Natural killer cell (primary cell): ENCODE measurements at regions not wholly inside any gene's neighbourhood (a gene's known extent, or its start where the extent isn't known, plus 50 kb on each side); places are given as distances from the start of the nearest gene placed in this dataset.

Source experiments
- ATAC-seq, 3 donors: fragments of 150-1000 bp in 2 of 3; fragments of 200-7000 bp in 1 of 3; cut with Tn5 transposase; 1 replicate in 1 of 3; 2 replicates in 2 of 3; pipeline ENCODE4 v1.10.0; 2021; ENCODE audit warnings: mild to moderate bottlenecking in 2 of 3, moderate library complexity in 2 of 3
- DNase-seq, 2 donors: peaks; one replicate each; pipeline versions ENCODE4 v3.0.0 to v3.0.0-alpha.2; 2013 to 2021; ENCODE audit warnings: mixed read lengths in 1 of 2
- H3K27ac ChIP-seq: one replicate; pipeline ENCODE4 v1.5.1; 2013; ENCODE audit warnings: mild to moderate bottlenecking, low read length
- H3K27me3 ChIP-seq: one replicate; pipeline ENCODE4 v1.6.1; 2013; ENCODE audit warnings: low read length; ENCODE audit not compliant: control insufficient read depth, insufficient read depth
- H3K36me3 ChIP-seq: one replicate; pipeline ENCODE4 v1.6.1; 2013; ENCODE audit warnings: low read length; ENCODE audit not compliant: control insufficient read depth, insufficient read depth
- H3K4me1 ChIP-seq: one replicate; pipeline ENCODE4 v1.6.1; 2013; ENCODE audit warnings: low read length; ENCODE audit not compliant: control insufficient read depth, insufficient read depth
- H3K4me3 ChIP-seq: one replicate; pipeline ENCODE4 v1.5.1; 2013; ENCODE audit warnings: low read length
- H3K9me3 ChIP-seq: one replicate; pipeline ENCODE4 v1.6.1; 2013; ENCODE audit warnings: low read length; ENCODE audit not compliant: control insufficient read depth, insufficient read depth
- H3K27ac Mint-ChIP-seq, 2 donors: one replicate each; pipeline ENCODE4 v1.8.0; 2022; ENCODE audit warnings: mild to moderate bottlenecking in 2 of 2, mixed read lengths in 2 of 2, moderate library complexity in 1 of 2
- H3K27me3 Mint-ChIP-seq, 2 donors: one replicate each; pipeline ENCODE4 v1.8.0; 2022; ENCODE audit warnings: low read depth in 2 of 2, mixed read lengths in 2 of 2
- H3K36me3 Mint-ChIP-seq: one replicate; pipeline ENCODE4 v1.8.0; 2022; ENCODE audit warnings: mixed read lengths
- H3K4me1 Mint-ChIP-seq, 2 donors: one replicate each; pipeline ENCODE4 v1.8.0; 2022; ENCODE audit warnings: mixed read lengths in 2 of 2
- H3K4me3 Mint-ChIP-seq: one replicate; pipeline ENCODE4 v1.8.0; 2022; ENCODE audit warnings: mild to moderate bottlenecking, moderate library complexity, mixed read lengths
- H3K9me3 Mint-ChIP-seq, 2 donors: one replicate each; pipeline ENCODE4 v1.8.0; 2022; ENCODE audit warnings: mixed read lengths in 2 of 2
- CTCF ChIP-seq: fragments of 200-600 bp; IDR thresholded peaks from one replicate; pipeline ENCODE4 v1.8.0; 2022; ENCODE audit warnings: antibody characterized with exemption
- WGBS: methylation state at CpG from one replicate; pipeline ENCODE4 v1.1.7; 2013; ENCODE audit warnings: missing lambda C conversion rate; ENCODE audit not compliant: insufficient coverage; 5-methylcytosine and 5-hydroxymethylcytosine counted together
- intact Hi-C: fragments of 100-400 bp; cut with micrococcal nuclease; formaldehyde crosslinking; loops from one replicate; pipeline ENCODE4 v1.14.2; 2022

GRCh38 chr15:29401644-29402043, 132.0 kb upstream of the NSMCE3 start:
- Mint-ChIP-seq H3K36me3 (no peaks in the 10 kb centered on the region), H3K4me3 (no peak overlapping the region), H3K9me3 (no peaks in the 10 kb centered on the region), H3K4me1 (no peaks in the 10 kb centered on the region), H3K27me3 (peaks cover 0 to 34% of the 10 kb centered on the region in 2 donors), H3K27ac (no peak overlapping the region)
- no peak for TF ChIP-seq CTCF
- Histone ChIP-seq H3K4me3 (no peak overlapping the region), H3K4me1 (no peaks in the 10 kb centered on the region), H3K27ac (no peak overlapping the region), H3K36me3 (no peaks in the 10 kb centered on the region), H3K9me3 (no peaks in the 10 kb centered on the region), H3K27me3 (no peaks in the 10 kb centered on the region)
- WGBS = 69% methylated on average over 3 of the region's 7 CpGs
- intact Hi-C loops = no loop called here
- ATAC-seq (no peak), DNase-seq (no peak)

GRCh38 chr15:29400701-29401100, 131.1 kb upstream of the NSMCE3 start:
- Mint-ChIP-seq H3K4me3 (no peak overlapping the region), H3K36me3 (no peaks in the 10 kb centered on the region), H3K27me3 (peaks cover 0 to 40% of the 10 kb centered on the region in 2 donors), H3K4me1 (no peaks in the 10 kb centered on the region), H3K9me3 (no peaks in the 10 kb centered on the region), H3K27ac (no peak overlapping the region)
- intact Hi-C loops = no loop called here
- H3K9me3 ChIP-seq = no peaks in the 10 kb centered on the region
- DNase-seq = no peak
- no peak for ATAC-seq
- no peaks in the 10 kb centered on the region for H3K4me1 ChIP-seq
- H3K36me3 ChIP-seq = no peaks in the 10 kb centered on the region
- H3K27me3 ChIP-seq = no peaks in the 10 kb centered on the region
- H3K4me3 ChIP-seq = no peak overlapping the region
- WGBS = 83% methylated on average over 8 of the region's 8 CpGs
- no peak for TF ChIP-seq CTCF
- no peak overlapping the region for H3K27ac ChIP-seq

- Histone ChIP-seq H3K27ac (no peak overlapping the region), H3K9me3 (no peaks in the 10 kb centered on the region), H3K4me3 (no peak overlapping the region), H3K4me1 (no peaks in the 10 kb centered on the region), H3K27me3 (no peaks in the 10 kb centered on the region), H3K36me3 (no peaks in the 10 kb centered on the region)
- Mint-ChIP-seq H3K27me3 (peaks cover 0 to 40% of the 10 kb centered on the region in 2 donors), H3K4me1 (no peaks in the 10 kb centered on the region), H3K36me3 (no peaks in the 10 kb centered on the region), H3K9me3 (no peaks in the 10 kb centered on the region), H3K27ac (no peak overlapping the region), H3K4me3 (no peak overlapping the region)
- DNase-seq (no peak), ATAC-seq (no peak)
- intact Hi-C loops = no loop called here
- no peak for TF ChIP-seq CTCF
- WGBS = 100% methylated on average over 1 of the region's 1 CpG
Measured at GRCh38 chr15:29398907-29399306, 129.3 kb upstream of the NSMCE3 start.

- 93% methylated on average over 3 of the region's 4 CpGs for WGBS
- Histone ChIP-seq H3K27ac (no peak overlapping the region), H3K36me3 (no peaks in the 10 kb centered on the region), H3K4me1 (no peaks in the 10 kb centered on the region), H3K4me3 (no peak overlapping the region), H3K27me3 (no peaks in the 10 kb centered on the region), H3K9me3 (no peaks in the 10 kb centered on the region)
- H3K27me3 Mint-ChIP-seq = peaks cover 0 to 40% of the 10 kb centered on the region in 2 donors
- no peaks in the 10 kb centered on the region for H3K36me3 Mint-ChIP-seq
- no peaks in the 10 kb centered on the region for H3K9me3 Mint-ChIP-seq
- no peaks in the 10 kb centered on the region for H3K4me1 Mint-ChIP-seq
- ATAC-seq = no peak
- intact Hi-C loops = no loop called here
- DNase-seq = no peak
- H3K4me3 Mint-ChIP-seq = no peak overlapping the region
- H3K27ac Mint-ChIP-seq = no peak overlapping the region
- TF ChIP-seq CTCF = no peak
Measured at GRCh38 chr15:29396176-29396811, 126.7 kb upstream of the NSMCE3 start.
